Stimulated activated CD8-positive, alpha-beta memory T cell treated with anti-CD3 and anti-CD28 coated beads, Interleukin-12 subunit alpha, Interleukin-12 subunit beta, amount 100 ng/mL, for 4 hours (primary cell): ENCODE measurements at regions not wholly inside any gene's neighbourhood (a gene's known extent, or its start where the extent isn't known, plus 50 kb on each side); places are given as distances from the start of the nearest gene placed in this dataset.

Experiments used
- DNase-seq: peaks from one replicate; pipeline ENCODE4 v3.0.0-alpha.2; 2020; ENCODE audit warnings: low read depth

- DNase-seq: no peak
These were observed 49.8 kb downstream of the PLCE1 start for GRCh38 chr10:94043431-94043990.

DNA sequence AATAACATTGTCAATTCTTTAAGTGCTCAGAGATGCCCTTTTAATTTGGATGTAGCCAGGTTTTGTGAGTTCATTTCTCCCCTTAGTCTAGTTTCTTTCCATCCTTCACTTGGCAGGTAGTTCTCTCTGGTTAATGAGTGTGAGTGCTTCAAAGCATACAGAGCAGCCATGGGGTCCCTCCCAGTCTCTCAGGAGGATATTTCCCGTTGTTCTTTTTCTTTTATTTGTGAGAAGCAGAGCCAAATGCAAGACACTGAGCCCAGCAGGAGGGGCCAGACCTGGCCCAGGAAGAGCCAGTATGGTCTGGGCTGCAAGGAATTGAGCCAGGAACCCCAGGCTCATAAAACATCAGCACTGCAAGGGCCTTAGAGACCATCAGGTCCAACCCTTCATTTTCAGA, 52.4 kb downstream of the PLCE1 start:
- no peak for DNase-seq

DNA sequence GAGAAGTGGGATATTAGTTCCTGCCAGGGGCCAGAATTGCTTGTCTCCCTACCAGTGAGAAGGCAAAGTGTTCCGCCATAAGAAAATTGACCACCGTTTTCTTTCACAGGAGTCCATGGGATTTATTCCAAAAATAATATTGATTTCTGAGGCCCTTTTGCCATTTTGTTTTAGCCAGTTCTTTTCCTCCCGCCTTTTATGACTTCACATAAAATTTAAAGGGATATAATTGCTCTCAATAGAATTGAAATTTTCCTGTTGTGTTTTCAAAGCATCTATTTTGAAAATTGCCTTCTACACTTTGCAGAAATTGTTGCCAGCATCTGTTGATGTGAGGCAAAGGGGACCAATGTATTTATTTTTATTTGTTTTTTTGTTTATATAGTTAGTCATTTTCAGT, 53.6 kb downstream of the PLCE1 start:
- no peak for DNase-seq

- DNase-seq: no peak
These were observed 56.2 kb downstream of the PLCE1 start for GRCh38 chr10:94049911-94050310.

DNA sequence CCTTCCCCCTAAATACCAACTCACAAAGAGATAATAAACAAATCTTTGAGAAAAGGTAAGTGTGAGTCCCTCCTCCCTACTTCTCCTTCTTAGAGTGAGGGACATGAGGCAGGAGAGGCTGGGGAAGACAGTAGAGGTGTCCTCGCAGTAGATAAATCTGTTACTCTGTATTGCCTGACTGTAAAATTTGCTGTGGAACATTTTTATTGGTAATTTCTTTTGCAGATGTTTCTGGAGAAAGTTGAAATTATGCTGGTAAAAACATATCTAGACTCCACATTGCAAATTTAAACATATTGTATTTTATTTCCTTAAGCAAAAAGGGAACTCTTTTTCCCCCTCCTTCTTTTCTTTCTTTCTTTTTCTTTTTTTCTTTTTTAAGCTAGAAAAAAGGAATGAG, 58.5 kb downstream of the PLCE1 start:
- DNase-seq: no peak

DNA sequence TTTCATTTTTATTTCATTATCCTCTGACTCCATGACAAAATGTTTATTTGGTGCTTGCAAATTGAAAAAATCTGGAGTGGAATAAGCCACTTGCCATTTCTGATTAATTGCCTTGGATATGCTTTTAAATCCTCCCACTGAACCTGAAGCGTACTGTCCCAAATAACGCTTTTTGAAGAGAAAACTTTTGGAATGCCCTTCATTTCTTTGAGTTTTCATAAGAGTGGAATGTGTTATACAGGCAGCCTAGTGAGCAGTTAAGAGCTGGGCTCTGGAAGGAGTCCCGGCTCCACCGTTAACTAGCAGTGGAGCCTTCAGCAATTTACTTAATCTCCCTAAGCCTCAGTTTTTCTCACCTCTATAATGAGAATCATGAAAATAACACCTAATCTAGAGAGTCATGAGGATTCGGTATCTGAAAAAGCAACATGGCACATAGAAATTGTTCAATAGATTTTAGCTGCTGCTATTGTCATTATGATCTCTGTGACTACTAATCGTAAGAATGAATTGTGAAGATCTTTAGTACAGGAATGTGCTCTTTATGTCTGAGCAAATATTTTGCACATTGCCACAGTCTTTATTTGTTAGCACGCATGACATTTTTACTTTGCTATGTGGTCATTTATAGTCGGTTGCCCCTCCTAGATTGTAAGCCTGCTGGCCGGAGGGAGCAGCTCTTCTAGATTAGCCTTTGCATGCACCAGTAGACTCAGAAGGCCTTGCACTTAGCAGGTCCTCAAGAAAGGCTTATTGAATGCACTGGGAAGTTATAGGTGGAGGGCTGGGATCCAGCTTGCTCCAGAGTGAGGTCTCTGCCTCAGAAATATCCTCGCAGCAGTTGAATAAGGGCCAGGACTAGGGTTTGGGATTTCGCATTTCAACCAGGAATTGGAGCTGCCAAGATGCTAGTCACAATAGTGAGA, 59.4 kb downstream of the PLCE1 start:
- DNase-seq: no peak

- DNase-seq: no peak
These were observed 65.6 kb downstream of the PLCE1 start for GRCh38 chr10:94059178-94059883.

DNA sequence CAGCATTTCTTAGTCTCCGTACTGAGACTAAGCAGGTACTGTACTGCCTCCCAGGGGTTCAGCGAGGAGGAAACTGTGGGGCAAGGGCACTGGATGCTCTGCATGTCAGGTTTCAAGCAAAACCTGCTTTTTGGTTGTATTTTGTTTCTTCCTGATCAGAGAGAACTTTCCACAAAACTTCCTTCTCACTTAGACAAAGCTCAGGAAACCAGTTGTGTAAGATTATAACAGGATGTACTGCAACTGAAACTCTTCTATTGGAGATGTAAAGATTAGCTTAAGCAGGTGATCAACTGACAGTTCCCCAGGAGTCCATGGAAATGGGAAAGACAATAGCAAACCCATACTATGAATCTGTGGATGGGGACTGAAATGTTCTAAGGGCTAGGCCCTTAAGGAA, 67.3 kb downstream of the PLCE1 start:
- no peak for DNase-seq

GRCh38 chr10:94062611-94063010, 68.9 kb downstream of the PLCE1 start:
- no peak for DNase-seq

DNA sequence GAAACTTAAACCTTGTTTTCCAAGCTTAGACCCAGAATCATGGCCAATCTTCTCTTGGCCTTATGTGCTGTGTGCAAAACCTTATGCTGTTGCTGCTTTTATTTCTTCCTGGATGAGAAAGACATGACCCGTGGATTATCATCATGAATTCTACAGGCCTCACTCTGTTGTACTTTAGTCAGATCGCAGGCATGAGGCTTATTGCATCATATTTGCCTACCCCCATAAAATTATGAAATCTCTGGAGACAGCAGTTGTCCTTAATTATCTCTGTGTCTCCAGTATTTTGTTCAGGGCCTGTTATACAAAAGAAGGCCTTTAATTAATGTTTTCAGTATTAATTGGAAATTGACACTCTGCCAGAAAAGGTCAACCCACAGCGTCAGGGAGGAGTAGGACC, 71.6 kb downstream of the PLCE1 start:
- no peak for DNase-seq

GRCh38 chr10:94065787-94066186, 72.1 kb downstream of the PLCE1 start:
- DNase-seq: no peak

DNA sequence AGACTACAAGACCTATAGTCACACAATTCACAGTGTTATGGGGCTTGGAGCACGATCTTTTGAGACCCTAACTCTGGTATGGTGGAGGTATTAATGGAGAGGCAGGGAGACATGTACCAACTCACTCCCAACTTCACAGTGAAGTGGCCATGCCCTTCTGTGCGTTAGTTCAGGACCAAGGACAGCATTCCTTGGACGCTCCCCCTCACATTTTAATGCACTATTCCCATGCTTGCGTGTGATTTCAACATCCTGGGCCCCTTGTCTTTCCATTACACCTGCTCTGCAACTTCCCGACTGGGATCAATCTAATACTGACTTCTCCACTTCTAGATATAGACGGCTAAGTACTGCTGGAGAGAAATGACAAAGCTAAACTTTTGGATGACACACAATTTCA, 72.7 kb downstream of the PLCE1 start:
- DNase-seq: no peak

DNA sequence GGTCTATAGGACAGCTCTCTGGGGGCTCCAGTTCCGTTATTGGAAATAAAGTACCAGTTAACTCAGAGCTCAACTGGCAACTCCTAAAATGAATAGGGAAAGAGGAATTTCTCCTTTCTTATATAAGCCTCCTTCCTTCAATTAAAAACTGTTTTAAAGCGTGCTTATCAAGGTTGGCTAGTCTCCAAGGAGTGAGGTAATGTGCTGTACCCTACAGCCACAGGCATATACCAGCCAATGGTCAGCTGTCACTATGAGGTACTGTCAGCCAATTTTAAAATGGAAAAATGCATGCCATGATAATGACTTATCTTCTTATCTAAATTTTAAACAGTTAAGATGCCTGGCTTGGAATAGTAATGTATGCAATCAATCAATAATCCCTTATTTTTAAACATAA, 76.2 kb downstream of the PLCE1 start:
- no peak for DNase-seq

- no peak for DNase-seq
These were observed 80.7 kb downstream of the PLCE1 start for GRCh38 chr10:94074462-94074861.

- no peak for DNase-seq
These were observed 81.8 kb downstream of the PLCE1 start for GRCh38 chr10:94075506-94075905.

DNA sequence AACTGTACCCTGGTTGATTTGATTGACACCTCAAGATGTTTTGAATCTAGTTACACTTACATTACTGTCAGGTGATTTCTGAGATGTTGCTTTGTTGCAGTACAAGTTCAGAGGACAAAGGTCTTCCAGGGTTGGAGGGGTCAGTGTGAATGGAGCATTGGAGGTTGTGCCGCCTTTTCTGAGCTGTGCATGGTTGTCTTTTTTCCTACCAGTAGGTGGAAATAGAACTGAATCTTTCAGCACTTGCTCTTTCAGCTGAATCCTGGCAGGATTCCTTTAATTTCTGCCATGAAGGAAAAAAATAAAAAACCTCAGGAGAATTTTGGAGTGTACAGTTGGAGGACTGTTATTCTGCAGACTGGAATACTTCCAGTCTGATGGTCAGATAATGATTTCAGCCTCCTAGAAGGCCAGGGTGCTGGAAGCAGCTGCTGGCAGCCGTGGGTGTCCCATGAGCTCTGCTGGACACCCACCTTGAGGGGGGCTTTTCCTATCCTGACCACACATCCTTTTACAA, 82.7 kb downstream of the PLCE1 start:
- no peak for DNase-seq

GRCh38 chr10:94077042-94077441, 83.3 kb downstream of the PLCE1 start:
- DNase-seq: no peak

- no peak for DNase-seq
These were observed 86.4 kb downstream of the PLCE1 start for GRCh38 chr10:94080108-94080507.

DNA sequence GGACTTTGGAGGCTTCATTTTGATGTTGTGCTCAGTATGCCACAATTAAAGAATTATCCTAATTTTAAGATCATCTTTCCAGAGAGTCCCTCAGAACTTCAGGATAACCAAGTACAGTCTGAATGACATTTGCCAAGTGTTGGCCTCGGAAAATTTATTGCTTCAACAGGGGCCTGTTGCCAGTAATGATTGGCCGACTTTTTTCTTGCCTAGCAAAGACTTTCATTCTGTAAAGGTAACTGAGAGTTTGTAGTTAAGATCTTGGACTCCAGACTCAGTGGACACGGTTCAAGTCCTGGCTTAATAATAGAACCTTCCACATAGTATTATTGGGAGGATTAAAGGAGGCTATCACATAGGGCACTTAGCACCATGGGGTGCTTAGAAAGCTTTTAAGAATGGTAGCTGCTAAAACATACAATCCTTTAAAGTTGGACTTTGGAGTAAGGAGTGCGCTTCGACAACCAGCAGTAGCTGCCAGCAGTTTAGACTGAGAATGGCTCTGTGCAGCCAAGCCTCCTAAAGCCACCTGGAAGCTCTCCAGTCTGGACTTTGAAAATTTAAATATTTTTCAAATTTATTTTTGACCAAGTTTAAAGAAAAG, 90.0 kb downstream of the PLCE1 start:
- no peak for DNase-seq

DNA sequence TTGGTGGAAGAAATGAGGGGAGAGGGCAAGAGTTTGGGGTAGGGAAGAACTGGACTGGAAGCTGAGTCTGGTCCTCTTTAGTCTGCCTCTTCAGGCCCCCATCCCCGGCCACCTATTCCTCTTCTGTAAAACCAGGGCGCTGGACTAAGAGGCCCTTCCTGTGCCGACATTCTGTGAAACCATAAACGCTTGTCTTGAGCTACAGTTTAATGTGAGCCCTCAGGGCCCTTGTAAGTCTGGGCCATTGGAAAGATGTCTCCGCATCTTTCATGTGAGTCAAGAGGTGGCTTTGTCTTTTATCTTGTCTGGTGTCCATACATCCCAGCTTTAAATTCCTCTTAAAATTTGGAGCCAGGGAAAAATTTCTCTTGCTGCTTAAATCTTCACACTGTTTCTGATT, 90.6 kb downstream of the PLCE1 start:
- no peak for DNase-seq

DNA sequence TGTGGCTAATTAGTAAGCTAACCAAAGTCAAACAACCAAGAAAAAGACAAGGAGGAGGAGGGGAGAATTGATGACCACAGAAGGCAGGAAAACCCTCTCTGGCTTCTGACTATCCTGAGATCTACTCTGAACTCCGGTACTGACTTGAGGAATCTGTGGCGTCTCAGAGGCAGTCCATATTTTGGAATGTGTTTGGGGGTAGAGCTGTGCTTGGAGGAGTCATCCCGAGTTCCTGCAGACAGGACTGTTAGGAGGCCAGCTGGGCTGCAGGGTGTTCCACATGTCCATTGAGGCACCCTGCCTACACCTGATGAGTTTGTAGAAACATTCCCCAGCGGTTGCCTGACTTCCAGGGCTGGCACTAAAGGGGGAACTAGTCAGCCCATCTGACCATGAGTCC, 91.6 kb downstream of the PLCE1 start:
- DNase-seq: no peak

- no peak for DNase-seq
These were observed 92.2 kb downstream of the PLCE1 start for GRCh38 chr10:94085766-94086437.
